KMS-11 (cell line): ENCODE measurements at regions not wholly inside any gene's neighbourhood (a gene's known extent, or its start where the extent isn't known, plus 50 kb on each side); places are given as distances from the start of the nearest gene placed in this dataset.

Experiments used
- H2AFZ ChIP-seq: fragments of 200-600 bp; sonication (generic); 2 replicates; pipeline ENCODE4 v1.6.1; 2016; ENCODE audit warnings: antibody characterized with exemption, mixed run types, low read depth
- H3K27ac ChIP-seq: fragments of 200-600 bp; sonication (generic); 2 replicates; pipeline ENCODE4 v1.6.1; 2016; ENCODE audit warnings: mild to moderate bottlenecking, mixed run types
- H3K27me3 ChIP-seq: fragments of 200-600 bp; sonication (generic); 2 replicates; pipeline ENCODE4 v1.6.1; 2017; ENCODE audit warnings: mild to moderate bottlenecking, low read depth, mixed run types, moderate library complexity; ENCODE audit not compliant: insufficient read depth
- H3K36me3 ChIP-seq: fragments of 200-600 bp; sonication (generic); 2 replicates; pipeline ENCODE4 v1.6.1; 2017; ENCODE audit warnings: mild to moderate bottlenecking, mixed run types; ENCODE audit not compliant: insufficient read depth
- H3K4me1 ChIP-seq: fragments of 200-600 bp; sonication (generic); 2 replicates; pipeline ENCODE4 v1.6.1; 2016; ENCODE audit warnings: mild to moderate bottlenecking, low read depth, mixed run types; ENCODE audit not compliant: poor library complexity, severe bottlenecking
- H3K4me2 ChIP-seq: fragments of 200-600 bp; sonication (generic); 2 replicates; pipeline ENCODE4 v1.7.0; 2016; ENCODE audit warnings: mild to moderate bottlenecking, mixed run types
- H3K4me3 ChIP-seq: fragments of 200-600 bp; sonication (generic); IDR thresholded peaks from 2 replicates; pipeline ENCODE4 v1.6.1; 2017; ENCODE audit warnings: low read depth, low read length, mixed read lengths; ENCODE audit not compliant: insufficient read depth
- H3K79me2 ChIP-seq: fragments of 200-600 bp; sonication (generic); 2 replicates; pipeline ENCODE4 v1.6.1; 2016; ENCODE audit warnings: low read depth, mixed run types; ENCODE audit not compliant: insufficient read depth
- H3K9ac ChIP-seq: fragments of 200-600 bp; sonication (generic); 2 replicates; pipeline ENCODE4 v1.6.1; 2016; ENCODE audit warnings: mild to moderate bottlenecking, mixed run types
- H4K20me1 ChIP-seq: fragments of 200-600 bp; sonication (generic); 2 replicates; pipeline ENCODE4 v1.6.1; 2016; ENCODE audit warnings: mild to moderate bottlenecking, mixed run types; ENCODE audit not compliant: insufficient read depth
- TF ChIP-seq, protein P1 (sequence below): fragments of 200-600 bp; sonication (generic); conservative IDR thresholded peaks from 2 replicates; pipeline ENCODE4 v1.6.1; 2017; ENCODE audit warnings: low read depth, mild to moderate bottlenecking, antibody characterized with exemption, low read length, moderate library complexity, mixed read lengths

DNA sequence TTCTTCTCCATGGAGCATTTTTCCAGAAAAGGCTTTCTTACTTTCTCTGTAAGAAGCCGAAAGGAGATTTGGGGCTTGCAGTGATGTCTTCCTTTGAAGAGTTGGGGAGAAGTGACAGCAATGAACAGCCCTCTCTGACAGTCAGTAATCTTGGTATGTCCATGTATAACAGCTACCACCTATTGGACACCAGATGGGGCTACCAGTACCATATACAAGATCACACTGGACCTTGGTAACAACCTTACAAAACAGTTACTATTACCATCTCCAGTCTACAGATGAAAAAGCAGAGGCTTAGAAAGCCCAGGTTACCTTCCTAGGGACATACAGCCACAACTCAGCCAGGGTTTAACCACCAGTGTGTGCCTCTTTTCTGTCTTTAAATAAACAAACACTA lies 272.7 kb upstream of the TRPC7 start:
- no peak overlapping the region for H3K9ac ChIP-seq
- H3K4me3 ChIP-seq = no peak overlapping the region
- no peak overlapping the region for H3K4me2 ChIP-seq
- H3K36me3 ChIP-seq = no peaks in the 10 kb centered on the region
- no peak overlapping the region for H3K27ac ChIP-seq
- no peaks in the 10 kb centered on the region for H3K79me2 ChIP-seq
- H3K27me3 ChIP-seq = no peaks in the 10 kb centered on the region
- TF ChIP-seq, protein P1, sequence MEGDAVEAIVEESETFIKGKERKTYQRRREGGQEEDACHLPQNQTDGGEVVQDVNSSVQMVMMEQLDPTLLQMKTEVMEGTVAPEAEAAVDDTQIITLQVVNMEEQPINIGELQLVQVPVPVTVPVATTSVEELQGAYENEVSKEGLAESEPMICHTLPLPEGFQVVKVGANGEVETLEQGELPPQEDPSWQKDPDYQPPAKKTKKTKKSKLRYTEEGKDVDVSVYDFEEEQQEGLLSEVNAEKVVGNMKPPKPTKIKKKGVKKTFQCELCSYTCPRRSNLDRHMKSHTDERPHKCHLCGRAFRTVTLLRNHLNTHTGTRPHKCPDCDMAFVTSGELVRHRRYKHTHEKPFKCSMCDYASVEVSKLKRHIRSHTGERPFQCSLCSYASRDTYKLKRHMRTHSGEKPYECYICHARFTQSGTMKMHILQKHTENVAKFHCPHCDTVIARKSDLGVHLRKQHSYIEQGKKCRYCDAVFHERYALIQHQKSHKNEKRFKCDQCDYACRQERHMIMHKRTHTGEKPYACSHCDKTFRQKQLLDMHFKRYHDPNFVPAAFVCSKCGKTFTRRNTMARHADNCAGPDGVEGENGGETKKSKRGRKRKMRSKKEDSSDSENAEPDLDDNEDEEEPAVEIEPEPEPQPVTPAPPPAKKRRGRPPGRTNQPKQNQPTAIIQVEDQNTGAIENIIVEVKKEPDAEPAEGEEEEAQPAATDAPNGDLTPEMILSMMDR = no peak
- no peaks in the 10 kb centered on the region for H3K4me1 ChIP-seq
- H4K20me1 ChIP-seq = no peaks in the 10 kb centered on the region
- H2AFZ ChIP-seq = no peak overlapping the region

DNA sequence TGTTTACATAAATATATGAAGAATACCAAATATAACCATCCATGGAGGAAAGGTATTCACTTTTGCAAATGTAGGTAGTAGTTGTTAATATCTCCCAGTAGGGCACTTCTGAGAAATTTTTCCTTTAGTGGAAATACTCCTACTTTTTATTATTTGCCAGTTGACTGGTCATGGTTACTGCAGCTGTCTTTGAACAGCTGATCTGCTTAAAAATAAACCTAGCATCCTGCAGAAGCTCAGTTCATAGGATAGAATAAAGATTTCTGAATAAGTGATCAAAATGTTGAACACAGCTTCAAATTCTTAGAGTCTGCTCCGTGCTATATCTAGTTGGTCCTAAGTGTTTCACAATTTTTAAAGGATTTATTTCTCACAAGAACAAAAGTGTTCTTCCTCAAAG lies 270.7 kb upstream of the TRPC7 start:
- Histone ChIP-seq H4K20me1 (no peaks in the 10 kb centered on the region), H3K36me3 (no peaks in the 10 kb centered on the region), H2AFZ (no peak overlapping the region), H3K9ac (no peak overlapping the region), H3K4me1 (no peaks in the 10 kb centered on the region), H3K4me2 (no peak overlapping the region), H3K27me3 (no peaks in the 10 kb centered on the region), H3K4me3 (no peak overlapping the region), H3K79me2 (no peaks in the 10 kb centered on the region), H3K27ac (no peak overlapping the region)
- TF ChIP-seq, protein P1 = no peak

DNA sequence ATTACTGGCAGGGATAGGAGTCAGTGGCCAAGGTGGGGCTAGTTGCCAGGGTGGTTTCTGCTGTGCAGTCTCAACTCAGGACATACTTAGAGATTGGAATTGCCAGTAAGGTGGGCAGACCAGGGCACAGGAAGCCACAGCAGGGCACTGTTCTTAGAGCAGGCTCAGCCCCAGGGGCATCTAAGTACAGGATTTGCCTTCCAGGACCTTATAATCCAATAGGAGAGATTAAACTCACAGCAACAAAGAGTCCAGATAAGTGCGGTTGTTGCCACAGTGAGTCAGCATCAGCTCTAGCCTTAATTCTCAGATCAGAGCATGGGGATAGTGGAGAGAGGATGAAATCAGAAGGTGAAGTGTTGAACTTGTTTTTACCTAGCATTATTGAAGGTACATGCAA lies 265.8 kb upstream of the TRPC7 start:
- Histone ChIP-seq H3K27ac (no peak overlapping the region), H3K79me2 (no peaks in the 10 kb centered on the region), H3K4me3 (no peak overlapping the region), H3K4me1 (no peaks in the 10 kb centered on the region), H3K9ac (no peak overlapping the region), H2AFZ (no peak overlapping the region), H3K36me3 (no peaks in the 10 kb centered on the region), H4K20me1 (no peaks in the 10 kb centered on the region), H3K4me2 (no peak overlapping the region), H3K27me3 (no peaks in the 10 kb centered on the region)
- TF ChIP-seq, protein P1 = no peak

GRCh38 chr5:136629125-136629792 lies 263.9 kb upstream of the TRPC7 start:
- TF ChIP-seq, protein P1 = no peak
- Histone ChIP-seq H3K79me2 (no peaks in the 10 kb centered on the region), H3K4me3 (no peak overlapping the region), H3K36me3 (no peaks in the 10 kb centered on the region), H3K9ac (no peak overlapping the region), H3K4me2 (no peak overlapping the region), H2AFZ (no peak overlapping the region), H3K27ac (no peak overlapping the region), H3K4me1 (no peaks in the 10 kb centered on the region), H4K20me1 (no peaks in the 10 kb centered on the region), H3K27me3 (no peaks in the 10 kb centered on the region)
